Endothelial cell (in vitro differentiated cells): ENCODE measurements at regions not wholly inside any gene's neighbourhood (a gene's known extent, or its start where the extent isn't known, plus 50 kb on each side); places are given as distances from the start of the nearest gene placed in this dataset.
"Not testable (repeated sequence)": the region's sequence is repeated elsewhere in the genome, so short reads cannot be mapped to it uniquely, and the experiment has no call there.

Experiments
- DNase-seq: peaks from one replicate; pipeline ENCODE4 v3.0.0; 2021; ENCODE audit warnings: low spot score
- H3K27ac Mint-ChIP-seq: one replicate; pipeline ENCODE4 v1.8.0; 2021; ENCODE audit warnings: mixed read lengths, inconsistent platforms; ENCODE audit not compliant: unreplicated experiment
- H3K27me3 Mint-ChIP-seq: one replicate; pipeline ENCODE4 v1.8.0; 2021; ENCODE audit warnings: mild to moderate bottlenecking, moderate library complexity, mixed read lengths, inconsistent platforms; ENCODE audit not compliant: unreplicated experiment
- H3K36me3 Mint-ChIP-seq: one replicate; pipeline ENCODE4 v1.8.0; 2021; ENCODE audit warnings: mild to moderate bottlenecking, low read depth, mixed read lengths, inconsistent platforms; ENCODE audit not compliant: unreplicated experiment
- H3K4me1 Mint-ChIP-seq: one replicate; pipeline ENCODE4 v1.8.0; 2021; ENCODE audit warnings: mild to moderate bottlenecking, mixed read lengths, inconsistent platforms; ENCODE audit not compliant: unreplicated experiment
- H3K4me3 Mint-ChIP-seq: one replicate; pipeline ENCODE4 v1.8.0; 2021; ENCODE audit warnings: mild to moderate bottlenecking, mixed read lengths, inconsistent platforms; ENCODE audit not compliant: unreplicated experiment
- H3K9me3 Mint-ChIP-seq: one replicate; pipeline ENCODE4 v1.8.0; 2021; ENCODE audit warnings: mixed read lengths, inconsistent platforms; ENCODE audit not compliant: unreplicated experiment
- CTCF ChIP-seq: fragments of 200-600 bp; sonication (generic); IDR thresholded peaks from one replicate; pipeline ENCODE4 v1.5.0; 2021; ENCODE audit warnings: antibody characterized with exemption; ENCODE audit not compliant: unreplicated experiment

DNA sequence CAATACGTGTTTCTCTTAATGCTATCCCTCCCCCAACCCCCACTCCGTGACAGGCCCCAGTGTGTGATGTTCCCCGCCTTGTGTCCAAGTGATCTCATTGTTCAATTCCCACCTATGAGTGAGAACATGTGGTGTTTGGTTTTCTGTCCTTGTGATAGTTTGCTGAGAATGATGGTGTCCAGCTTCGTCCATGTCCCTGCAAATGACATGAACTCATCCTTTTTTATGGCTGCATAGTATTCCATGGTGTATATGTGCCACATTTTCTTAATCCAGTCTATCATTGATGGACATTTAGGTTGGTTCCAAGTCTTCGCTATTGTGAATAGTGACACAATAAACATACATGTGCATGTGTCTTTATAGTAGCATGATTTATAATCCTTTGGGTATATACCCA is 52.5 kb downstream of the KIAA0408 start:
- not testable (repeated sequence) for H3K4me3 Mint-ChIP-seq

GRCh38 chr6:127406122-127406521 is 53.1 kb downstream of the KIAA0408 start:
- H3K27ac Mint-ChIP-seq, result no peak overlapping the region
- H3K4me3 Mint-ChIP-seq, result no peak overlapping the region
- H3K27me3 Mint-ChIP-seq, result no peaks in the 10 kb centered on the region
- no peaks in the 10 kb centered on the region for H3K9me3 Mint-ChIP-seq
- peaks cover 6% of the 10 kb centered on the region for H3K36me3 Mint-ChIP-seq
- no peak for DNase-seq
- peaks cover 12% of the 10 kb centered on the region for H3K4me1 Mint-ChIP-seq
- TF ChIP-seq CTCF, result no peak

More for the DNA sequence above, 52.5 kb downstream of the KIAA0408 start:
- H3K4me1 Mint-ChIP-seq, result peaks cover 12% of the 10 kb centered on the region
- not testable (repeated sequence) for H3K27me3 Mint-ChIP-seq, H3K27ac Mint-ChIP-seq, H3K36me3 Mint-ChIP-seq, DNase-seq, H3K9me3 Mint-ChIP-seq

GRCh38 chr6:127404594-127405178 is 54.5 kb downstream of the KIAA0408 start:
- Mint-ChIP-seq H3K4me1 (peaks cover 17% of the 10 kb centered on the region), H3K4me3 (no peak overlapping the region), H3K27ac (no peak overlapping the region), H3K36me3 (peaks cover 6% of the 10 kb centered on the region), H3K9me3 (no peaks in the 10 kb centered on the region), H3K27me3 (no peaks in the 10 kb centered on the region)
- TF ChIP-seq CTCF, result no peak
- DNase-seq, result no peak

- H3K4me1 Mint-ChIP-seq, result peaks cover 21% of the 10 kb centered on the region
- H3K27me3 Mint-ChIP-seq, result no peaks in the 10 kb centered on the region
- no peaks in the 10 kb centered on the region for H3K9me3 Mint-ChIP-seq
- DNase-seq, result no peak
- H3K27ac Mint-ChIP-seq, result no peak overlapping the region
- H3K36me3 Mint-ChIP-seq, result peaks cover 6% of the 10 kb centered on the region
- no peak overlapping the region for H3K4me3 Mint-ChIP-seq
- no peak for TF ChIP-seq CTCF
These were observed 55.1 kb downstream of the KIAA0408 start for GRCh38 chr6:127404133-127404532.

GRCh38 chr6:127403636-127404035 is 55.6 kb downstream of the KIAA0408 start:
- TF ChIP-seq CTCF, result no peak
- Mint-ChIP-seq H3K4me3 (no peak overlapping the region), H3K27ac (no peak overlapping the region), H3K27me3 (no peaks in the 10 kb centered on the region), H3K9me3 (no peaks in the 10 kb centered on the region), H3K4me1 (peaks cover 21% of the 10 kb centered on the region), H3K36me3 (peaks cover 6% of the 10 kb centered on the region)
- no peak for DNase-seq
